Uterus (tissue), 3 donors: ENCODE measurements at regions not wholly inside any gene's neighbourhood (a gene's known extent, or its start where the extent isn't known, plus 50 kb on each side); places are given as distances from the start of the nearest gene placed in this dataset.

Experiments used
- DNase-seq, 2 donors: peaks; one replicate each; pipeline ENCODE4 v3.0.0-alpha.2; 2019 to 2020
- H3K27ac ChIP-seq, 2 donors: fragments of 200-600 bp; sonication (generic); 1 replicate in 1 of 2; 2 replicates in 1 of 2; pipeline ENCODE4 v1.5.1; 2016 to 2018
- H3K27me3 ChIP-seq, 2 donors: fragments of 200-600 bp; sonication (generic); one replicate each; pipeline ENCODE4 v1.5.1; 2018 to 2019; ENCODE audit warnings: control low read depth in 1 of 2
- H3K36me3 ChIP-seq, 2 donors: fragments of 200-600 bp; sonication (generic); one replicate each; pipeline ENCODE4 v1.5.1; 2019; ENCODE audit warnings: control low read depth in 1 of 2
- H3K4me1 ChIP-seq, 2 donors: fragments of 200-600 bp; sonication (generic); one replicate each; pipeline ENCODE4 v1.5.1; 2018 to 2019; ENCODE audit warnings: control low read depth in 1 of 2
- H3K4me3 ChIP-seq, 2 donors: fragments of 200-600 bp; sonication (generic); 1 replicate in 1 of 2; 2 replicates in 1 of 2; pipeline ENCODE4 v1.5.1; 2018 to 2019; ENCODE audit warnings: mild to moderate bottlenecking in 1 of 2
- H3K9me3 ChIP-seq, 2 donors: fragments of 200-600 bp; sonication (generic); one replicate each; pipeline ENCODE4 v1.5.1; 2019; ENCODE audit warnings: control low read depth in 1 of 2
- CTCF ChIP-seq, 4 experiments: fragments of 200-600 bp in 2 of 4; fragments of 450-650 bp in 2 of 4; sonication (generic) in 2 of 4; IDR thresholded peaks; one replicate each; pipeline ENCODE4 v1.5.1; 2016 to 2019; ENCODE audit warnings: antibody characterized with exemption in 4 of 4, mild to moderate bottlenecking in 2 of 4, moderate library complexity in 1 of 4
- POLR2A ChIP-seq, 2 donors: fragments of 450-650 bp; IDR thresholded peaks; one replicate each; pipeline ENCODE4 v1.6.1; 2016; ENCODE audit warnings: antibody characterized with exemption in 2 of 2, mild to moderate bottlenecking in 1 of 2, moderate library complexity in 1 of 2
- intact Hi-C: fragments of 100-400 bp; cut with DNase I; formaldehyde crosslinking; loops from one replicate; pipeline ENCODE4 v1.15.1; 2023; ENCODE audit warnings: low total_unique reads
- donor health status: DM: yes; HTN: yes; CAD: no.

GRCh38 chr14:76272349-76272748 is 103.6 kb upstream of the ESRRB start:
- no peaks in the 10 kb centered on the region for H3K4me1 ChIP-seq
- H3K4me3 ChIP-seq, result no peak overlapping the region
- no peaks in the 10 kb centered on the region for H3K9me3 ChIP-seq
- no peak for DNase-seq
- H3K27ac ChIP-seq, result no peak overlapping the region
- no peaks in the 10 kb centered on the region for H3K27me3 ChIP-seq
- TF ChIP-seq POLR2A (IDR thresholded peaks at IDR 0.05) (no peak), CTCF (IDR thresholded peaks at IDR 0.05) (no peak)
- no peaks in the 10 kb centered on the region for H3K36me3 ChIP-seq
- intact Hi-C loops, result no loop called here

- no peaks in the 10 kb centered on the region for H3K27me3 ChIP-seq
- no peaks in the 10 kb centered on the region for H3K9me3 ChIP-seq
- H3K4me3 ChIP-seq, result no peak overlapping the region
- intact Hi-C loops, result no loop called here
- no peak overlapping the region for H3K27ac ChIP-seq
- no peak for DNase-seq
- H3K36me3 ChIP-seq, result no peaks in the 10 kb centered on the region
- no peaks in the 10 kb centered on the region for H3K4me1 ChIP-seq
- no peak for TF ChIP-seq CTCF (IDR thresholded peaks at IDR 0.05)
These were observed 103.2 kb upstream of the ESRRB start for GRCh38 chr14:76272774-76273173.

- intact Hi-C loops, result no loop called here
- H3K27ac ChIP-seq, result no peak overlapping the region
- H3K27me3 ChIP-seq, result no peaks in the 10 kb centered on the region
- H3K9me3 ChIP-seq, result no peaks in the 10 kb centered on the region
- H3K4me3 ChIP-seq, result no peak overlapping the region
- no peak for TF ChIP-seq POLR2A (IDR thresholded peaks at IDR 0.05)
- DNase-seq, result no peak
- H3K36me3 ChIP-seq, result no peaks in the 10 kb centered on the region
- no peaks in the 10 kb centered on the region for H3K4me1 ChIP-seq
These were observed 102.6 kb upstream of the ESRRB start for GRCh38 chr14:76273346-76273745.

DNA sequence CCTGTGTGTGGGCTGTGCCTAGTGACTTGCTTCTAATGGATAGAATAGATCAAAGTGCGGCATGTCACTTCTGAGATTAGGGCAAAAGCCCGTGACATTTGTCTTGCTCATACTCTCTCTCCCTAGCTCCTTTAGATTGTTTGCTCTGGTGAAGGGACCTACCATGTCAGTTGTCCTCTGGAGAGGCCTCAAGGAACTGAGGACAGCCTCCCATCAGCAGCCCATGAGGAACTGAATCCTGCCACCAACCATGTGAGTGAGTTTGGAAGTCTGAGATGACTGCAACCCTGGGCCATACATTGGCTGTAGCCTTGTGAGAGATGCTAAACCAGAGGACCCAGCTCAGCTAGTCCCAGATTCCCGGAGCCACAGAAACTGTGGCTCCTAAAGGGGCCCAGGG is 101.6 kb upstream of the ESRRB start:
- Histone ChIP-seq H3K9me3 (no peaks in the 10 kb centered on the region), H3K36me3 (no peaks in the 10 kb centered on the region), H3K27ac (no peak overlapping the region), H3K27me3 (no peaks in the 10 kb centered on the region), H3K4me1 (no peaks in the 10 kb centered on the region), H3K4me3 (no peak overlapping the region)
- DNase-seq, result no peak
- TF ChIP-seq CTCF (IDR thresholded peaks at IDR 0.05), result no peak
- TF ChIP-seq POLR2A (IDR thresholded peaks at IDR 0.05), result no peak
- intact Hi-C loops, result no loop called here

GRCh38 chr14:76277586-76278130 is 98.3 kb upstream of the ESRRB start:
- Histone ChIP-seq H3K4me3 (no peak overlapping the region), H3K9me3 (no peaks in the 10 kb centered on the region), H3K36me3 (no peaks in the 10 kb centered on the region), H3K4me1 (no peaks in the 10 kb centered on the region), H3K27me3 (no peaks in the 10 kb centered on the region), H3K27ac (no peak overlapping the region)
- no peak for TF ChIP-seq POLR2A (IDR thresholded peaks at IDR 0.05)
- TF ChIP-seq CTCF (IDR thresholded peaks at IDR 0.05), result no peak
- no peak for DNase-seq
- intact Hi-C loops, result no loop called here

DNA sequence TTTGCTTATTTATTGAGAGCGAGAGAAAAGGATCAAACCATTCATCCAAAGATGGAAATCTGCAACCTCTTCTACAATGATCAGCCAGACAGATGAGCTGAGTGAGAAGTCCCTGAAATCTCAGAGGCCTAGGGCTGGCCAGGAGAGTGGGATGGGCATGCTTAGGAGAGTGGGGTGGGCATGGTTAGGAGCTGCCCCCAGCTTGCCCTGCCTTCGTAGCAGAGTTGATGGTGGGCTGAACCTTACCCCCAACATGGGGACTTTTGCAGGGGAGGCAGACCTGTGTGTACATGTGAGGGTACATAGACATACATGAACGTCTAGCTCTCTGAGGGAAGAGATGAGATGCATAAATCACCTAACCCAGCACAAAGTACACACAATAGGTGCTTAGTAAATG is 95.7 kb upstream of the ESRRB start:
- H3K4me1 ChIP-seq, result no peaks in the 10 kb centered on the region
- TF ChIP-seq POLR2A (IDR thresholded peaks at IDR 0.05), result no peak
- no peak for TF ChIP-seq CTCF (IDR thresholded peaks at IDR 0.05)
- H3K9me3 ChIP-seq, result no peaks in the 10 kb centered on the region
- DNase-seq, result no peak
- no peak overlapping the region for H3K27ac ChIP-seq
- no peaks in the 10 kb centered on the region for H3K27me3 ChIP-seq
- no peaks in the 10 kb centered on the region for H3K36me3 ChIP-seq
- intact Hi-C loops, result no loop called here
- H3K4me3 ChIP-seq, result no peak overlapping the region
